Inferior parietal cortex (tissue), 1 donor: ENCODE measurements at regions not wholly inside any gene's neighbourhood (a gene's known extent, or its start where the extent isn't known, plus 50 kb on each side); places are given as distances from the start of the nearest gene placed in this dataset.

Source experiments
- DNase-seq: peaks from one replicate; pipeline ENCODE4 v3.0.0-alpha.2; 2016; ENCODE audit errors: extremely low spot score

DNA sequence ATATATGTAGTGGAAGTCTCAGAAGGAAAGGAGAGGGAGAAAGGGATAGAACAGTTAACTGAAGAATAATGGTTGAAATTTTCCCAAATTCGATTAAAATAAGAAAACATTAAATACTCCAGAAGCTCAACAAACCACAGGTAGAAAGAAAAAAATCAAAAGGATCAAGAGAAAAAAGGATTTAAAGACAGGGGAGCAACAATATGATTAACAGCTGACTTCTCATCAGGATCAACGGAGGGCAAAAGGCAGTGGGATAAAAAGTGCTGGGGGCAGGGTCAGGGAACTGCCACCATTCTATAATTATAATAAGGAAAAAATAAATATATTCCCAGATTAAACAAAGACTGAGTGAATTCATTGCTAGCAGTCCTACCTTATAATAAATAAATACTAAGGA is 55.3 kb downstream of the CDKN2C start:
- DNase-seq, result no peak

DNA sequence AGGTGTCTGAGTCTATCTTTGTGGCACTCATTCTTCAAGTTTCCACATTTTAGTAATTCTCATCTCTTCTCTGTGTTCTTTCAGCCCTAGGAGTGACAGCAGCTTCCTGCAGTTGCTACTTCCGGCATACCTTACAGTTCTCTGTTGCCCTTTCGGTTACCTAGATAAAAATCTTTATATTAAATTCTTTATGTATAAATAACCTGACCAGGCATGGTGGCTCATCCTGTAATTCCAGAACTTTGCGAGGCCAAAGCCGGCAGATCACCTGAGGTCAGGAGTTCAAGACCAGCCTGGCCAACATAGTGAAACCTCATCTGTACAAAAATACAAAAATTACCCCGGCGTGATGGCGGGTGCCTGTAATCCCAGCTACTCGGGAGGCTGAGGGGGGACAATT is 62.9 kb downstream of the CDKN2C start:
- no peak for DNase-seq

DNA sequence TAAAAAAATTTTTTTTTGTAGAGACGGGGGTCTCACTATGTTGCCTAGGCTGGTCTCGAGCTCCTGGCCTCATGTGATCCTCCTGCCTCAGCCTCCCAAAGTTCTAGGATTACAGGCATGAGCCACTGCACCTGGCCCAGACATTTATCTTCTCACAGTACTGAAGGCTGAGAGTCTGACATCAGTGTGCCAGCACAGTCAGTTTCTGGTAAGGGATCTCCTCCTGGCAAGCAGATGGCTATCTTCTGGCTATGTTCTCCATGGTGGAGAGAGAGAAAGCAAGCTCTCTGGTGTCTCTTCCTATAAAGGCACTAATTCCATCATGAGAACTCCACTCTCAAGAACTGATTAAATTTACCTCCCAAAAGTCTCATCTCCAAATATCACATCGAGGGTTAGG is 57.8 kb upstream of the C1orf185 start:
- peak; percentile 2 for DNase-seq

DNA sequence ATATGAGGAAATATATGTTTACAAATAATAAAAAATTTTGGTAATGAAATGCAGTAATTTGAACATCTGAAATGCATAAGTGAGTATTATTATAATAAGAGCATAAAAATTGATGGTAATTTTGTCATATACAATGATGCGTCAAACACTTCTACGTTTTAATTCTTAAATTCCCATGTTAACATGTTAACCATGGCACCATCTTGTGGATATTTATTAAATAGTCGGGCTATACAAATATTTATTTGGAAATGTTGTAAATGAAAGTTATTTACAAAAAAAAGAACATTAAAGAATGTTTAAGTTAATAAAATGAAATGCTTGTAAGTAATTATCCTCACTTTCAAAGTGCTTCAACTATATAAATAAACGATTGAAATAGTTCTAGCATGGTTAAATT is 57.2 kb upstream of the C1orf185 start:
- peak; percentile 20 for DNase-seq

DNA sequence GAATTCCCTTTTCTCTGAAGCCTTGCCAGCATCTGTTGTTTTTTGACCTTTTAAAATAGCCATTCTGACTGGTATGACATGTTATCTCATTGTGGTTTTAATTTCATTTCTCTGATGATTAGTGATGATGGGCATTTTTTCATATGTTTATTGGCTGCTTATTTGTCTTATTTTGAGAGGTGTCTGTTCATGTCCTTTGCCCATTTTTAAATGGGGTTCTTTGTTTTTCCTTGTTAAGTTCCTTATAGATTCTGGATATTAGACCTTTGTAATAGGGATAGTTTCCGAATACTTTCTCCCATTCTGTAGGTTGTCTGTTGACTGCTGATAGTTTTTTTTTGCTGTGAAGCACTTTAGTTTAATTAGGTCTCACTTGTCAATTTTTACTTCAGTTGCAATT is 54.0 kb upstream of the C1orf185 start:
- no peak for DNase-seq

DNA sequence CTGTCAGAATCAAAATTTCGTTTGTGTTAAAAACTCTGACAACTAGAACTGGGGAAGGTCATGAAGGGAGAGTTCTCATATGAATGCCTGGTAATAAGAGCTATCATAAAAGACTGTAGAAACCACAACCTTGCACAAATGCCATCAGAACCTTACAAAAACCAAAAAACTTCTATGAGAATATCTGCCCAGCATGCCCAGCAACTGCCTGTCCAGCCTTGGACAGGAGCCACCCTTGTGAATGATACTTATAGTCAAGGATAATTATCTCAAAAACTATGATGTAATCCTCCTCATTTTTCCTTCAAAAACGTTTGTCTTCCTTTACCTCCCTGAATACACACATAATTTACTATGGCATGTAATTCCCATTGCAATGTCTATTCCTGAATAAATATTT is 53.4 kb upstream of the C1orf185 start:
- DNase-seq, result no peak
